ENCODE measurements at regions not wholly inside any gene's neighbourhood (a gene's known extent, or its start where the extent isn't known, plus 50 kb on each side); places are given as distances from the start of the nearest gene placed in this dataset.

GRCh38 chr13:107185889-107186288 is 618.0 kb upstream of the ARGLU1 start:
- TF ChIP-seq CTCF (conservative IDR thresholded peaks at IDR 0.05; ENCODE audit: control insufficient read depth, insufficient read depth, low read depth, low read length): no peak
- DNase-seq (ENCODE audit: low read depth): peak; percentile 26
- no peak overlapping the region for H3K4me3 ChIP-seq (ENCODE audit: control insufficient read depth, low read depth, low read length)

- no peak for DNase-seq (ENCODE audit: low read depth)
- no peak overlapping the region for H3K4me3 ChIP-seq (ENCODE audit: control insufficient read depth, low read depth, low read length)
- no peak for TF ChIP-seq CTCF (conservative IDR thresholded peaks at IDR 0.05; ENCODE audit: control insufficient read depth, insufficient read depth, low read depth, low read length)
Measured at GRCh38 chr13:107170270-107170931, 602.5 kb upstream of the ARGLU1 start.

- H3K4me3 ChIP-seq (ENCODE audit: control insufficient read depth, low read depth, low read length): no peak overlapping the region
- peak; percentile 46 for DNase-seq (ENCODE audit: low read depth)
- no peak for TF ChIP-seq CTCF (conservative IDR thresholded peaks at IDR 0.05; ENCODE audit: control insufficient read depth, insufficient read depth, low read depth, low read length)
Measured at GRCh38 chr13:107157271-107157670, 589.3 kb upstream of the ARGLU1 start.

GRCh38 chr13:107144432-107144831 is 576.5 kb upstream of the ARGLU1 start:
- DNase-seq (ENCODE audit: low read depth): peak; percentile 5
- no peak overlapping the region for H3K4me3 ChIP-seq (ENCODE audit: control insufficient read depth, low read depth, low read length)
- no peak for TF ChIP-seq CTCF (conservative IDR thresholded peaks at IDR 0.05; ENCODE audit: control insufficient read depth, insufficient read depth, low read depth, low read length)

GRCh38 chr13:107141767-107142166 is 573.8 kb upstream of the ARGLU1 start:
- no peak for TF ChIP-seq CTCF (conservative IDR thresholded peaks at IDR 0.05; ENCODE audit: control insufficient read depth, insufficient read depth, low read depth, low read length)
- no peak for DNase-seq (ENCODE audit: low read depth)
- H3K4me3 ChIP-seq (ENCODE audit: control insufficient read depth, low read depth, low read length): no peak overlapping the region

GRCh38 chr13:107139006-107139405 is 571.1 kb upstream of the ARGLU1 start:
- TF ChIP-seq CTCF (conservative IDR thresholded peaks at IDR 0.05; ENCODE audit: control insufficient read depth, insufficient read depth, low read depth, low read length): no peak
- DNase-seq (ENCODE audit: low read depth): no peak
- no peak overlapping the region for H3K4me3 ChIP-seq (ENCODE audit: control insufficient read depth, low read depth, low read length)

GRCh38 chr13:107138486-107138885 is 570.5 kb upstream of the ARGLU1 start:
- DNase-seq (ENCODE audit: low read depth): peak; percentile 1
- H3K4me3 ChIP-seq (ENCODE audit: control insufficient read depth, low read depth, low read length): no peak overlapping the region
- no peak for TF ChIP-seq CTCF (conservative IDR thresholded peaks at IDR 0.05; ENCODE audit: control insufficient read depth, insufficient read depth, low read depth, low read length)

Data from fibroblast of mammary gland (primary cell).